ENCODE measurements at regions not wholly inside any gene's neighbourhood (a gene's known extent, or its start where the extent isn't known, plus 50 kb on each side); places are given as distances from the start of the nearest gene placed in this dataset.
"Not testable (repeated sequence)": the region's sequence is repeated elsewhere in the genome, so short reads cannot be mapped to it uniquely, and the experiment has no call there.

DNA sequence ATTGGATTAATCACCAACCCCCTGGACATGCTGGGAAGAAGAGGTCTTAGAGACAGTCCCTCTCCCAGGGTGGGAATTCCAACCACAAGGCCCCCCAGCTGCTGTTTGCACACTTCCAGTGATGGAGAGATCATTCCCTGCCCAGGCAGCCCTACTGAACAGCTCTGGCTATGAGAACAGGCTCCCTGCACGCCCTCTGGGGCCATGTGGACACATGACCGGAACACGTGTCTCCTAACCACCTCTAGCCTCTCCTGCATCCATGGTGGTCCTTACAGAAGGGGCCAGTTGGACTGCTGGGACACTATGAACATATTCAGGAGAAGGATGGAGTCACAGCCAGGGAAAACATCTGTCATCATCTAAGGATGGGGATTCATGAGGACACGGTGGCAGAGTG lies 196.2 kb downstream of the MN1 start:
- no CpG with 5 or more reads among the region's 4 CpGs for WGBS (ENCODE audit: extremely low coverage, insufficient read length, low lambda C conversion rate)
- Histone ChIP-seq H4K91ac (ENCODE audit: insufficient read length, low read depth, low read length) (no peak overlapping the region), H3K23me2 (ENCODE audit: insufficient read length, low read depth, low read length, poor library complexity, severe bottlenecking) (no peaks in the 10 kb centered on the region), H3K56ac (ENCODE audit: insufficient read length, low read depth, low read length) (no peak overlapping the region), H3K23ac (ENCODE audit: insufficient read length, low read depth, low read length) (no peak overlapping the region), H2BK15ac (ENCODE audit: low read depth, low read length) (no peak overlapping the region), H3K18ac (ENCODE audit: insufficient read length, low read depth, low read length) (no peak overlapping the region), H3K14ac (ENCODE audit: insufficient read depth, low read length) (no peak overlapping the region), H2BK12ac (ENCODE audit: insufficient read length, low read depth, low read length) (no peak overlapping the region), H3T11ph (ENCODE audit: low read length) (no peak overlapping the region), H2BK120ac (ENCODE audit: low read depth, low read length, poor library complexity, severe bottlenecking) (no peak overlapping the region), H4K5ac (ENCODE audit: insufficient read length, low read depth, low read length) (no peak overlapping the region), H2AK5ac (ENCODE audit: insufficient read length, low read length) (no peak overlapping the region), H3K9ac (ENCODE audit: extremely low read depth, insufficient read length, low read length) (no peak overlapping the region), H3K4me1 (ENCODE audit: insufficient read depth, low read length) (no peaks in the 10 kb centered on the region), H3K27ac (ENCODE audit: insufficient read length, low read depth, low read length) (no peak overlapping the region), H3K9me3 (ENCODE audit: control insufficient read depth, low read depth, low read length) (no peaks in the 10 kb centered on the region), H4K20me1 (ENCODE audit: control insufficient read depth, insufficient read depth, insufficient read length) (no peaks in the 10 kb centered on the region), H3K4me2 (ENCODE audit: insufficient read depth, insufficient read length, low read length) (no peak overlapping the region), H4K8ac (replicated peaks; ENCODE audit: insufficient read length, low read depth, low read length) (no peak overlapping the region), H2AFZ (ENCODE audit: low read length) (no peak overlapping the region), H3K79me1 (ENCODE audit: insufficient read depth, low read depth, low read length, poor library complexity, severe bottlenecking) (no peaks in the 10 kb centered on the region), H3K27me3 (ENCODE audit: insufficient read depth, low read length) (no peaks in the 10 kb centered on the region), H3K4ac (ENCODE audit: low read depth, low read length) (no peak overlapping the region), H3K79me2 (ENCODE audit: insufficient read depth, low read length) (no peaks in the 10 kb centered on the region), H2BK20ac (ENCODE audit: low read depth, low read length, poor library complexity, severe bottlenecking) (no peak overlapping the region), H2BK5ac (ENCODE audit: insufficient read length, low read length) (no peak overlapping the region)
- Mint-ChIP-seq H3K36me3 (ENCODE audit: insufficient read depth in 1 of 3, low read depth in 3 of 3) (no peaks in the 10 kb centered on the region; a peak in 1 of 7 replicates), H3K4me3 (no peak overlapping the region), H3K27me3 (ENCODE audit: low read depth) (peaks cover 13% of the 10 kb centered on the region), H3K4me1 (peaks cover 0 to 25% of the 10 kb centered on the region in 2 experiments; a peak in 2 of 4 replicates), H3K9me3 (no peaks in the 10 kb centered on the region; a peak in 2 of 5 replicates), H3K27ac (no peak overlapping the region)
- DNase-seq = no peak
- TF ChIP-seq, protein P1, sequence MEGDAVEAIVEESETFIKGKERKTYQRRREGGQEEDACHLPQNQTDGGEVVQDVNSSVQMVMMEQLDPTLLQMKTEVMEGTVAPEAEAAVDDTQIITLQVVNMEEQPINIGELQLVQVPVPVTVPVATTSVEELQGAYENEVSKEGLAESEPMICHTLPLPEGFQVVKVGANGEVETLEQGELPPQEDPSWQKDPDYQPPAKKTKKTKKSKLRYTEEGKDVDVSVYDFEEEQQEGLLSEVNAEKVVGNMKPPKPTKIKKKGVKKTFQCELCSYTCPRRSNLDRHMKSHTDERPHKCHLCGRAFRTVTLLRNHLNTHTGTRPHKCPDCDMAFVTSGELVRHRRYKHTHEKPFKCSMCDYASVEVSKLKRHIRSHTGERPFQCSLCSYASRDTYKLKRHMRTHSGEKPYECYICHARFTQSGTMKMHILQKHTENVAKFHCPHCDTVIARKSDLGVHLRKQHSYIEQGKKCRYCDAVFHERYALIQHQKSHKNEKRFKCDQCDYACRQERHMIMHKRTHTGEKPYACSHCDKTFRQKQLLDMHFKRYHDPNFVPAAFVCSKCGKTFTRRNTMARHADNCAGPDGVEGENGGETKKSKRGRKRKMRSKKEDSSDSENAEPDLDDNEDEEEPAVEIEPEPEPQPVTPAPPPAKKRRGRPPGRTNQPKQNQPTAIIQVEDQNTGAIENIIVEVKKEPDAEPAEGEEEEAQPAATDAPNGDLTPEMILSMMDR (conservative IDR thresholded peaks at IDR 0.05) = no peak

DNA sequence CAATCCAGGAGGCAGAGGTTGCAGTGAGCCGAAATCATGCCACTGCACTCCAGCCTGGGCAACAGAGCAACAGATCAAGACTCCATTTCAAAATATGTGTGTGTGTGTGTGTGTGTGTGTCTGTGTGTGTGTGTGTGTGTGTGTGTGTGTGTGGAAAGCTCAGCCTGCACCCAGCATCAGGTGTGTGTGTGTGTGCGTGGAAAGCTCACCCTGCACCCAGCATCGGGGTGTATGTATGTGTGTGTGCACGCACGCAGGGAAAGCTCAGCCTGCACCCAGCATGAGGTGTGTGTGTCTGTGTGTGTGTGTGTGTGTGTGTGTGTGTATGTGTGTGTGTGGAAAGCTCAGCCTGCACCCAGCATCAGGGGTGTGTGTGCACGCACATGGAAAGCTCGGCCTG lies 193.8 kb downstream of the MN1 start:
- not testable (repeated sequence) for H3K9me3 Mint-ChIP-seq; H2BK120ac ChIP-seq (ENCODE audit: low read depth, low read length, poor library complexity, severe bottlenecking); H4K8ac ChIP-seq (replicated peaks; ENCODE audit: insufficient read length, low read depth, low read length); H3K27me3 Mint-ChIP-seq (ENCODE audit: low read depth); H3K79me2 ChIP-seq (ENCODE audit: insufficient read depth, low read length); H3K4ac ChIP-seq (ENCODE audit: low read depth, low read length); H3K23ac ChIP-seq (ENCODE audit: insufficient read length, low read depth, low read length); DNase-seq; H3K18ac ChIP-seq (ENCODE audit: insufficient read length, low read depth, low read length); H3K9me3 ChIP-seq (ENCODE audit: control insufficient read depth, low read depth, low read length); H3K56ac ChIP-seq (ENCODE audit: insufficient read length, low read depth, low read length); H3K36me3 Mint-ChIP-seq (ENCODE audit: insufficient read depth in 1 of 3, low read depth in 3 of 3); H3K9ac ChIP-seq (ENCODE audit: extremely low read depth, insufficient read length, low read length); H4K20me1 ChIP-seq (ENCODE audit: control insufficient read depth, insufficient read depth, insufficient read length); H2AK5ac ChIP-seq (ENCODE audit: insufficient read length, low read length); H3K27me3 ChIP-seq (ENCODE audit: insufficient read depth, low read length); H3K23me2 ChIP-seq (ENCODE audit: insufficient read length, low read depth, low read length, poor library complexity, severe bottlenecking); H3K27ac ChIP-seq (ENCODE audit: insufficient read length, low read depth, low read length); H3K79me1 ChIP-seq (ENCODE audit: insufficient read depth, low read depth, low read length, poor library complexity, severe bottlenecking); H3K4me3 Mint-ChIP-seq; H2BK15ac ChIP-seq (ENCODE audit: low read depth, low read length); H2BK5ac ChIP-seq (ENCODE audit: insufficient read length, low read length); H4K5ac ChIP-seq (ENCODE audit: insufficient read length, low read depth, low read length); H2BK20ac ChIP-seq (ENCODE audit: low read depth, low read length, poor library complexity, severe bottlenecking); H3K14ac ChIP-seq (ENCODE audit: insufficient read depth, low read length); H3K4me2 ChIP-seq (ENCODE audit: insufficient read depth, insufficient read length, low read length); H4K91ac ChIP-seq (ENCODE audit: insufficient read length, low read depth, low read length); H2AFZ ChIP-seq (ENCODE audit: low read length); H3T11ph ChIP-seq (ENCODE audit: low read length); H3K4me1 ChIP-seq (ENCODE audit: insufficient read depth, low read length); H2BK12ac ChIP-seq (ENCODE audit: insufficient read length, low read depth, low read length)
- WGBS (ENCODE audit: extremely low coverage, insufficient read length, low lambda C conversion rate) = no CpG with 5 or more reads among the region's 7 CpGs
- H3K27ac Mint-ChIP-seq = peak overlapping the region in 1 of 3 experiments; percentile 59; a peak in 1 of 7 replicates
- peaks cover 6 to 34% of the 10 kb centered on the region in 2 experiments; a peak in 3 of 4 replicates for H3K4me1 Mint-ChIP-seq
